LNCaP clone FGC (cell line): ENCODE measurements at regions not wholly inside any gene's neighbourhood (a gene's known extent, or its start where the extent isn't known, plus 50 kb on each side); places are given as distances from the start of the nearest gene placed in this dataset.

Experiments used
- DNase-seq: peaks from one replicate; pipeline ENCODE4 v3.0.0-alpha.2; 2011; ENCODE audit warnings: low read depth
- H3K4me3 ChIP-seq: 2 replicates; pipeline ENCODE4 v1.5.1; 2011; ENCODE audit warnings: mild to moderate bottlenecking, low read depth, low read length, control low read depth
- CTCF ChIP-seq: IDR thresholded peaks from 2 replicates; pipeline ENCODE4 v1.5.1; 2012; ENCODE audit warnings: mild to moderate bottlenecking; ENCODE audit not compliant: control insufficient read depth, insufficient read depth; ENCODE audit errors: extremely low read depth

GRCh38 chr18:41128545-41128944, 826.5 kb upstream of the PIK3C3 start:
- TF ChIP-seq CTCF: no peak

GRCh38 chr18:41128126-41128525, 826.9 kb upstream of the PIK3C3 start:
- DNase-seq: no peak
- no peak for TF ChIP-seq CTCF
- H3K4me3 ChIP-seq: no peak overlapping the region

More at GRCh38 chr18:41128545-41128944, 826.5 kb upstream of the PIK3C3 start:
- no peak overlapping the region for H3K4me3 ChIP-seq
- no peak for DNase-seq

- TF ChIP-seq CTCF: no peak
- H3K4me3 ChIP-seq: no peak overlapping the region
- DNase-seq: no peak
Measured at GRCh38 chr18:41126541-41127235, 828.3 kb upstream of the PIK3C3 start.

GRCh38 chr18:41121116-41121826, 833.8 kb upstream of the PIK3C3 start:
- no peak for TF ChIP-seq CTCF
- peak; percentile 56 for DNase-seq
- no peak overlapping the region for H3K4me3 ChIP-seq

GRCh38 chr18:41119031-41119430, 836.0 kb upstream of the PIK3C3 start:
- TF ChIP-seq CTCF: no peak
- no peak overlapping the region for H3K4me3 ChIP-seq
- no peak for DNase-seq

GRCh38 chr18:41113885-41114482, 841.0 kb upstream of the PIK3C3 start:
- H3K4me3 ChIP-seq: no peak overlapping the region
- no peak for TF ChIP-seq CTCF
- DNase-seq: no peak
